ENCODE measurements at regions not wholly inside any gene's neighbourhood (a gene's known extent, or its start where the extent isn't known, plus 50 kb on each side); places are given as distances from the start of the nearest gene placed in this dataset.

GRCh38 chr2:180621941-180622918 is 358.2 kb upstream of the UBE2E3 start:
- no TSS peak for BruUV-seq (replicated peaks)
- peak; percentile 49; the same call in 1 of the 2 replicates for ATAC-seq

GRCh38 chr2:180621366-180621765 is 359.0 kb upstream of the UBE2E3 start:
- Histone ChIP-seq H3K9me2 (replicated peaks; ENCODE audit: low read length) (no peaks in the 10 kb centered on the region), H3K27ac (ENCODE audit: low read length) (peak overlapping the region; percentile 33), H4K20me1 (ENCODE audit: low read length) (no peaks in the 10 kb centered on the region), H3K4me2 (ENCODE audit: low read length) (no peak overlapping the region), H3K4me3 (ENCODE audit: low read length) (no peak overlapping the region), H3K4me1 (ENCODE audit: insufficient read depth, low read length) (peaks cover 23% of the 10 kb centered on the region), H3K79me2 (ENCODE audit: low read length) (no peaks in the 10 kb centered on the region), H3K9ac (ENCODE audit: low read length) (no peak overlapping the region), H3F3A (ENCODE audit: low read length, unreplicated experiment) (no peaks in the 10 kb centered on the region), H3K9me3 (ENCODE audit: low read length) (no peaks in the 10 kb centered on the region), H2AFZ (ENCODE audit: low read length) (no peak overlapping the region), H3K27me3 (ENCODE audit: low read length) (no peaks in the 10 kb centered on the region), H3K36me3 (ENCODE audit: low read depth, low read length) (no peaks in the 10 kb centered on the region)
- no TSS peak for BruUV-seq (replicated peaks)
- CTCF ChIA-PET = no interaction called here
- DNase-seq (no peak), ATAC-seq (no peak)
- POLR2A ChIA-PET (ENCODE audit: unreplicated experiment) = no interaction called here
- intact Hi-C loops (cut with micrococcal nuclease) = no loop called here
- no peak for TF ChIP-seq EZH2 (IDR thresholded peaks at IDR 0.05; ENCODE audit: low read length, unreplicated experiment)
- TF ChIP-seq CTCF (conservative IDR thresholded peaks at IDR 0.05; ENCODE audit: low read depth, low read length) = no peak
- no peak for TF ChIP-seq EZH2phosphoT487 (IDR thresholded peaks at IDR 0.05; ENCODE audit: borderline replicate concordance, low read length)

More at GRCh38 chr2:180621941-180622918, 358.2 kb upstream of the UBE2E3 start:
- no peaks in the 10 kb centered on the region for H3K36me3 ChIP-seq (ENCODE audit: low read depth, low read length)
- no peaks in the 10 kb centered on the region for H4K20me1 ChIP-seq (ENCODE audit: low read length)
- H3K79me2 ChIP-seq (ENCODE audit: low read length) = no peaks in the 10 kb centered on the region
- H3K4me1 ChIP-seq (ENCODE audit: insufficient read depth, low read length) = peaks cover 23% of the 10 kb centered on the region
- no peaks in the 10 kb centered on the region for H3F3A ChIP-seq (ENCODE audit: low read length, unreplicated experiment)
- no peak overlapping the region for H3K4me2 ChIP-seq (ENCODE audit: low read length)
- H3K9me2 ChIP-seq (replicated peaks; ENCODE audit: low read length) = no peaks in the 10 kb centered on the region
- intact Hi-C loops (cut with micrococcal nuclease) = no loop called here
- no peaks in the 10 kb centered on the region for H3K27me3 ChIP-seq (ENCODE audit: low read length)
- no peak overlapping the region for H3K9ac ChIP-seq (ENCODE audit: low read length)
- DNase-seq = peak; percentile 63
- POLR2A ChIA-PET (ENCODE audit: unreplicated experiment) = no interaction called here
- H3K27ac ChIP-seq (ENCODE audit: low read length) = peak overlapping the region; percentile 36
- no peak overlapping the region for H3K4me3 ChIP-seq (ENCODE audit: low read length)
- no peak for TF ChIP-seq EZH2phosphoT487 (IDR thresholded peaks at IDR 0.05; ENCODE audit: borderline replicate concordance, low read length)
- TF ChIP-seq CTCF (conservative IDR thresholded peaks at IDR 0.05; ENCODE audit: low read depth, low read length) = no peak
- TF ChIP-seq EZH2 (IDR thresholded peaks at IDR 0.05; ENCODE audit: low read length, unreplicated experiment) = no peak
- no peaks in the 10 kb centered on the region for H3K9me3 ChIP-seq (ENCODE audit: low read length)
- CTCF ChIA-PET = no interaction called here
- H2AFZ ChIP-seq (ENCODE audit: low read length) = no peak overlapping the region

- Histone ChIP-seq H4K20me1 (ENCODE audit: low read length) (no peaks in the 10 kb centered on the region), H3K9me2 (replicated peaks; ENCODE audit: low read length) (no peaks in the 10 kb centered on the region), H3K27me3 (ENCODE audit: low read length) (no peaks in the 10 kb centered on the region), H3K9me3 (ENCODE audit: low read length) (no peaks in the 10 kb centered on the region), H3F3A (ENCODE audit: low read length, unreplicated experiment) (no peaks in the 10 kb centered on the region), H3K4me2 (ENCODE audit: low read length) (no peak overlapping the region), H3K9ac (ENCODE audit: low read length) (no peak overlapping the region), H2AFZ (ENCODE audit: low read length) (no peak overlapping the region), H3K4me1 (ENCODE audit: insufficient read depth, low read length) (peaks cover 14% of the 10 kb centered on the region), H3K4me3 (ENCODE audit: low read length) (no peak overlapping the region), H3K36me3 (ENCODE audit: low read depth, low read length) (no peaks in the 10 kb centered on the region), H3K27ac (ENCODE audit: low read length) (no peak overlapping the region), H3K79me2 (ENCODE audit: low read length) (no peaks in the 10 kb centered on the region)
- no TSS peak for BruUV-seq (replicated peaks)
- CTCF ChIA-PET = no interaction called here
- ATAC-seq (no peak), DNase-seq (no peak)
- TF ChIP-seq CTCF (conservative IDR thresholded peaks at IDR 0.05; ENCODE audit: low read depth, low read length) (no peak), EZH2phosphoT487 (IDR thresholded peaks at IDR 0.05; ENCODE audit: borderline replicate concordance, low read length) (no peak), EZH2 (IDR thresholded peaks at IDR 0.05; ENCODE audit: low read length, unreplicated experiment) (no peak)
- POLR2A ChIA-PET (ENCODE audit: unreplicated experiment) = no interaction called here
- intact Hi-C loops (cut with micrococcal nuclease) = no loop called here
Observed at GRCh38 chr2:180618570-180618969, 361.8 kb upstream of the UBE2E3 start.
